22Rv1 (cell line): ENCODE measurements at regions not wholly inside any gene's neighbourhood (a gene's known extent, or its start where the extent isn't known, plus 50 kb on each side); places are given as distances from the start of the nearest gene placed in this dataset.

ENCODE experiments used
- CTCF ChIP-seq: fragments of 450-650 bp; IDR thresholded peaks from 2 replicates; pipeline ENCODE4 v1.5.1; 2017; ENCODE audit warnings: mild to moderate bottlenecking
- ZFX ChIP-seq: fragments of 450-650 bp; IDR thresholded peaks from 2 replicates; pipeline ENCODE4 v1.6.1; 2017; ENCODE audit warnings: antibody characterized with exemption, borderline replicate concordance

DNA sequence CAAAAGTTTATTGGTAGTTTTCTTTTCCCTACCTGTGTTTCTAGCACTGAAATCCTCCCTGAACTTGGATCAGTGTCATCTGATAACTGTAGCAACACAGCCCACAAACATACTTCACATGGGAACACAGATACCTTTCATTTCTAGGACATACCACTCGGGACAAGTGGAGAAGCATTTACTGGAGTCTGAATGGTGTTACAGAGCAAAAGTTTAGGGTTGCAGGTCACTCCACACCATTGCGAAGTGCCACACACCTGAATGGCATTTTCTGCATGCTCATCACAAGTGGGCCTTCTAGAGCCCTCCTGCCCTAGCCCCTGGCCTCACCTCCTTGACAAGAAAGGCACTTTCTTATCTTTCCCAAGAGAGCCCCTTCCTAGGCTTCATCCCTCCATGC is 184.8 kb upstream of the PKDCC start:
- no peak for TF ChIP-seq CTCF
- TF ChIP-seq ZFX, result no peak
